GM06990 (cell line): ENCODE measurements at regions not wholly inside any gene's neighbourhood (a gene's known extent, or its start where the extent isn't known, plus 50 kb on each side); places are given as distances from the start of the nearest gene placed in this dataset.
"Not testable (repeated sequence)": the region's sequence is repeated elsewhere in the genome, so short reads cannot be mapped to it uniquely, and the experiment has no call there.

Source experiments
- DNase-seq: peaks from one replicate; pipeline ENCODE4 v3.0.0-alpha.2; 2011; ENCODE audit not compliant: insufficient read length; ENCODE audit errors: extremely low read depth
- H3K27me3 ChIP-seq: replicated peaks from 2 replicates; pipeline ENCODE4 v1.6.0; 2011; ENCODE audit warnings: low read length; ENCODE audit not compliant: control insufficient read depth, insufficient read depth
- H3K36me3 ChIP-seq: 2 replicates; pipeline ENCODE4 v1.5.1; 2011; ENCODE audit warnings: low read length; ENCODE audit not compliant: control insufficient read depth, insufficient read depth
- H3K4me3 ChIP-seq: replicated peaks from 2 replicates; pipeline ENCODE4 v1.5.1; 2011; ENCODE audit warnings: low read depth, mild to moderate bottlenecking, control low read depth, low read length
- CTCF ChIP-seq: IDR thresholded peaks from 2 replicates; pipeline ENCODE4 v1.5.1; 2011; ENCODE audit warnings: low read length, control low read depth, mild to moderate bottlenecking, inconsistent platforms; ENCODE audit not compliant: insufficient read depth, poor library complexity, severe bottlenecking

- no peak overlapping the region for H3K4me3 ChIP-seq
- H3K27me3 ChIP-seq, result no peaks in the 10 kb centered on the region
- no peaks in the 10 kb centered on the region for H3K36me3 ChIP-seq
- TF ChIP-seq CTCF, result no peak
- DNase-seq, result no peak
These were observed 2138.3 kb upstream of the DEFB115 start for GRCh38 chr20:29119141-29119540.

GRCh38 chr20:29119684-29120083, 2137.8 kb upstream of the DEFB115 start:
- H3K27me3 ChIP-seq, H3K36me3 ChIP-seq, H3K4me3 ChIP-seq, DNase-seq: not testable (repeated sequence)

- H3K36me3 ChIP-seq, H3K27me3 ChIP-seq, H3K4me3 ChIP-seq, DNase-seq: not testable (repeated sequence)
These were observed 2137.4 kb upstream of the DEFB115 start for GRCh38 chr20:29120088-29120487.

GRCh38 chr20:29120575-29120974, 2136.9 kb upstream of the DEFB115 start:
- not testable (repeated sequence) for DNase-seq, H3K27me3 ChIP-seq

GRCh38 chr20:29122784-29123183, 2134.7 kb upstream of the DEFB115 start:
- not testable (repeated sequence) for H3K36me3 ChIP-seq, H3K27me3 ChIP-seq, DNase-seq, H3K4me3 ChIP-seq

More at GRCh38 chr20:29120575-29120974, 2136.9 kb upstream of the DEFB115 start:
- not testable (repeated sequence) for H3K4me3 ChIP-seq, H3K36me3 ChIP-seq

- no peaks in the 10 kb centered on the region for H3K27me3 ChIP-seq
- no peak overlapping the region for H3K4me3 ChIP-seq
- no peak for DNase-seq
- TF ChIP-seq CTCF, result no peak
- H3K36me3 ChIP-seq, result no peaks in the 10 kb centered on the region
These were observed 2133.6 kb upstream of the DEFB115 start for GRCh38 chr20:29123861-29124260.
